CD4-positive, alpha-beta T cell treated with Interleukin-1 beta for 1 hour (primary cell): ENCODE measurements at regions not wholly inside any gene's neighbourhood (a gene's known extent, or its start where the extent isn't known, plus 50 kb on each side); places are given as distances from the start of the nearest gene placed in this dataset.

Experiments used
- DNase-seq, 2 donors: peaks; one replicate each; pipeline ENCODE4 v3.0.0-alpha.2; 2020 to 2022

GRCh38 chr9:115262477-115262876, 144.5 kb upstream of the TNC start:
- DNase-seq, result no peak

- DNase-seq, result no peak
These were observed 145.0 kb upstream of the TNC start for GRCh38 chr9:115262952-115263351.

- no peak for DNase-seq
These were observed 145.6 kb upstream of the TNC start for GRCh38 chr9:115263371-115264075.

GRCh38 chr9:115264313-115264712, 146.4 kb upstream of the TNC start:
- DNase-seq, result no peak

DNA sequence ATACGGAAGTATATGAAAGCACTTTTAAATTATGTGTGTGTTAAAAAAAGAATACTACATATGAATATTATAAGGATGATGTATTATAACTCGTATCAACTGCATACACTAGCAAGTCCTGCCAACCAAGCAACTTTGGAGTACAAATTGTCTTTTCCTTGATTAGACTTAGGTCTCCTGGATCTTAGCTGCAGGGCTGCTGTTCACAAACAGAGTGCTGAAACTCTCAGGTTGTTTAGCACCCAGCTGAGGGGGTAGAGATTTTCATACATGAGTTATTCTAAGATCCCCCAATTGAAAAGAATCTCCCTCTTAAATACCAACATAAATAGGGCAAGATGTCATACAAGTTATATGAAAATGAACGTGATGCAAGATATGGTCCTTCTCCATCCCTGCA, 149.8 kb upstream of the TNC start:
- DNase-seq, result no peak

GRCh38 chr9:115275753-115276152, 157.8 kb upstream of the TNC start:
- no peak for DNase-seq

DNA sequence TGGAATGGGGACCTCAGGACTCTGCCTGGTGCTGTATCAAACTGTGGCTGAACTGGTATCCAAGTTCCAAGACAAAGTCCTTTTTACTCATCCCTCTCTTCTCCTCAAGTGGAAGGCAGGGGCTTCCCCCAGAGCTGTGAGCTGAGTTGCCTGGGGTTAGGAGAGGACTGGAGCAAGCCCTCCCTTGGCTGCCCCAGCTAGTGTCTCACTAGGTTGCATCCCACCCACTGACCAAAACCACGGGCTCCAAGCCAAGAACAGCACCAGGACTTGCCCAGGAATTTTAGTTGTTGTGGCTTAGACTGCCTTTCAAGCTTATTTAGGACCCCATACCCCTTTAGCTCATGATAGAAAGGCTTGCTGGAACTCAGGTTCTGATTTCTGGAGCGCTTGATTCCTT, 158.7 kb upstream of the TNC start:
- DNase-seq, result no peak

DNA sequence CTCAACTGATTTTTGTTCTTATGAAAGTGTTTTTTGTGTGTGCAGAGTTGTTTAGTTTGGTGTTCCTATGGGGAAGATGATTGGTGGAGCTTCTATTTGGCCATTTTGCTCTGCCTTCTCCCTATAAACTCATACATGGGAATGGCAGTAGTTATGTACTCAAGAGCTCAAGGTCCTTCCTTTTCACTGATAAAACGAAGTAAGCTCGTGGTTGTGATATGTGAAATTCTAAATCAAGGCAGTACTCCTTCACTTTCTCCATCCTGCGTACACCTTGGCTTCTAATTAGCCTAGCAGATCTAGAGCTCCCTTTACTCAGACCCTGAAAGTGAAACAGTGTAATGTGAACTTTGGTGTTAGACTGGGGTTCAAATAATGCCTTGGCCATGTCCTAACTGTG, 159.3 kb upstream of the TNC start:
- no peak for DNase-seq

GRCh38 chr9:115278326-115279035, 160.5 kb upstream of the TNC start:
- no peak for DNase-seq

DNA sequence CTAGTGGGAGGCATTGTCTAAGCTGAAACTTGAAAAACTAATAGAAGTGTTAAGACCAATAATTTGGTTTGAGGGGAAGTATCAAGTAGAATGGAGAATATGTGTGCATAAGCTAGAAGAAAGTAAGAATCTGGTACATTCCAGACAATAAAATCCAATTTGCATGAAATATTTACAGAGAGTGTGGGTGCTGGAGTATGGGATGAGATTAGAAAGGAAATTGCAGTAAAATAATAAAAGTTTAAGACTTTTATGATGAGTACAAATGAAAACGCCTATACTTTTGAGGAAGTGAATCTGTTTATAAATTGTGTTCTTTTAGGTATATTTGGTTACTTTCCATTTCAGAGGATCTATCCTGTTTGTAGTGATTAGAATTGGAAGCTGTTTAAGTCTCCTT, 165.4 kb upstream of the TNC start:
- DNase-seq, result no peak

DNA sequence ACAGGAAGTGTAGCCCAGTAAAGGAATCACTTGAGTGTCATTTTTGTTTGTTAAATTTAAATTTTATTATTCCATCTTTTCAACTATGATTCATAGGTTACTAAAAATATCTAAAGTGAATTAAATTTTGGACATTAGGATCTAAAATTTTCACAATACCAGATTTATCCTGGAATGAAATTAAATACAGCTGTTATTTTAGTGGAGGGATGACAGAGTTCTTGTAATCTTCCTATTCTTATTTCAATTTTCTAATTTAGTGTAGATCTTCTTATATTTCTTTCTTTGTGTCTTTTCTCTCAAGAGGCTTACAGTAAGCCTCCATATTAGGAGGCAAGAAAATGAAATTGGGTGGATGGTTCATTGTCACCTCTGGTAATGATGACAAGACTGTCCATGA, 167.9 kb upstream of the TNC start:
- DNase-seq, result no peak

DNA sequence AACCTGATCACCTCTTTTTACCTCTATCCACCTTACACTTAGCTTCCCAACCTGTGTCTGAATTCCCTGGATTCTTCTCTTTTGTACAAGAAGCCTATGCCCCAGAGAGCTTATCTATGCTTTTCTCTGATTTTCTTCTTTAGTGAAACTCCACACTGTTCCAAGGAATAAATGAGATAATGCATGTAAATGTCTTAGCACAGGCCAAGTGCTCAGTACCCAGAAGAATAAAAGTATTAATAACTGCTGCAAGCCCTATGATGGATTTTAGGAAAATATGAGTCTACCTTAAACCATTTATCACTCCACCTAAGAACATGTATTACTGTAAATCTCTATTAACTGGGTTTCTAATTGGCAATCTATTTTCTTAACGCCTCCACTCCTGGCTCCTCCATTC, 168.5 kb upstream of the TNC start:
- DNase-seq, result no peak

DNA sequence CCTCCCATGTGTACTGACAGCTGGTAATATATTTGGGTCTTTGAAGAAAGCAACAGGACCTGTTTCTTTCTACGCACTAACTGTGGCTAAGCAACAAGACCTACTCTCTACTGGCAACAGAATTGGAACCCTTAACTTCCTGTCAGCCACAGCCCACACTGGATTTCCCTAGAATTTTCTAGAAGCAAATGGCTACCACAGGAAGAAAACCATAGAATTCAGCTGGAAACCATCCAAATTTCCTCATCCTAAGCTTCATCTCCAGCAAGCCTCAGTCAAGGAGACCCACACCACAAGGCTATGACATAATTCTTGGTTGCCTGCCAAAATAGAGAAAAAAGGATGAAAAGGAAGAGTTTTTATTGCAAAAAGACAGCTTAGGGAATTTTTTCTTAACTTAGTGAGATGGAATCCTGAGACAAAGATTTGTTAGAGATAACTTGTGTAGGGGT, 171.8 kb upstream of the TNC start:
- no peak for DNase-seq

DNA sequence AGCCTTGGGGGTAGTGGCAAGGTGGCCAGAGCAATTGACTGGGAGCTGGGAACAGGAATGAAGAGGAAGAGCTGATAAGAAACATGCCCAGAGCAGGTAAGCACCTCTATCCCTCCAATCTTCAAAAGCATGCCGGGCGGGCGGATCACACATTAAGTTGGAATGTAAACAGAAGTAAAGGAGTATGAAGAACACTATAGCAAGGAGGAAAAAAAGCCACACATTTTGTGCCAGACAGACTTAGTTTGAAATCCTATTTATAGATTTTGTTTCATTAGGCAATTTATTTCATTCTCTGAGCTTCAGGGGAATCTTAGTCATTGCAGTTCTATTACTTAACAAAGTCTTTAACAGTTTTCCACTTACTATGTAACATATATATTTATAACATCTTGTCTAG, 173.9 kb upstream of the TNC start:
- DNase-seq, result no peak

GRCh38 chr9:115292584-115293279, 174.8 kb upstream of the TNC start:
- DNase-seq, result no peak

DNA sequence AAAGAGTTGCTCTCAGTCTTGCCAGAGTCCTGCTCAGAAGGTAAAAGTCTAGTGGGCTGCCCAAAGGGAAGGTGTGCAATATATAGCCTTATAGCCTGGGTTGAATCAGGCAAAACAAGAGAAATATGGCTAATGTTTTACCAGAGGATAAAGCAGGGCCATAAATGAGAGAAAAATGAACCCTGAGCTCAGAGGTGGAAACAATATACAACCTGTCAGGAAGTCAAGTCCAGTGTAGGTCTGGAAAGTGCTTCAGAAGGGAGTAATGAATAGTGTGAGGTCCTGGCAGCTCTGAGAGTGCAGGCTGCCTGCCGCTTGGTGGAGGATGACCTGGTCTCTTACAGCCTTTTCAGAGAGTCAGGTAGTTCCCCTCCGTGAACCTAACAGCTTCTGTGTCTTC, 177.8 kb upstream of the TNC start:
- DNase-seq, result no peak

DNA sequence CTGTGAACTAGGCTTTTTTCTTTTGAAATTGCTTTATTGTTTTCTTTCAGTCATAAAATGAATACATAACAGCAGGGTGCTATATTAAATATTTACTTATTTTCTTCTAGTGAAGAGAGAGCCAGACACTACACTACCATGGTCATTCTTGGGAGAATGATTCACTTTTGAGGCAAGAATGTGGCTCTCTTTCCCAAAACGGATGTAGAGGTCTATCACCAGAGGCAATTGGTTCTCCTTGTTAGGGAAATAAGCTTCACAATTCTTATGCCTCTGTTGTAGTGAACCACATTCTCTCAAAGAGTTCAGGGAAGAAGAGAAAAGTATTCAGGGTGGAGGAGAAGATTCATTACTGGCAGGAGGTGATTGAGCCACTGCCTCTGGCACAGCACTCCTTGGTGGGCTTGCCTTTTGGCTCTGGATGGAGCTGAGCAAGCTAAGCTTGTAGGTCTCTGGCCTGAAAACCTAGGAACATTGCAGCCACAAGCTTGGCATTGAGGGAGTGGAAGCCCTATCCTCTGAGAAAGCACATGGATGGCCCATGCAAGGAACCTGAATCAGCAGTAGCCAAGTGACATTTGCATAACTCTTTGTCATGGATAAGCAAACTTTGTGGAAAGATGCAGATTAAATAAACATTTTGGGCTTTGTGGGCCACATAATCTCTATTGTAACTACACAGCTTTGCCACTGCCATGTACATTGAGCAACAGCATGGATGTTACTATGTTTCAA, 179.0 kb upstream of the TNC start:
- no peak for DNase-seq

DNA sequence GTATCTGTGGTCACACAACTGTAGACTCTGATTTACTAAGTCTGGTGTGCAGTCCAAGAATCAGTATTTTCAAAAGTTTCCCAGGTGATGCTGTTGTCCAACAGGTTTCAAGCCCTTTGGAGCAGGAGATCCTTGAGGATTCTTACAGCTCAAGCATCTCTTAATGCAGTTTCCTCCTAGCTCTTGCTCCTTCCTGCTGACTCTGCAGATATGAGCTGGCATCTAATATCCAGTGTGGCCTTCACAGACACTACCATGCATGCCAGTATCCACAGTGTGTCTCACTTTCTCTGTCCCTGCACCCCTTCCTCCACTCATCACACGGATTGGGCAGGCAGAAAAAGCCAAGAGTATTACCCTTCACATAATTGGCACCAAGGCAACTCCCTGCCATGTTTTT, 182.2 kb upstream of the TNC start:
- DNase-seq, result no peak

DNA sequence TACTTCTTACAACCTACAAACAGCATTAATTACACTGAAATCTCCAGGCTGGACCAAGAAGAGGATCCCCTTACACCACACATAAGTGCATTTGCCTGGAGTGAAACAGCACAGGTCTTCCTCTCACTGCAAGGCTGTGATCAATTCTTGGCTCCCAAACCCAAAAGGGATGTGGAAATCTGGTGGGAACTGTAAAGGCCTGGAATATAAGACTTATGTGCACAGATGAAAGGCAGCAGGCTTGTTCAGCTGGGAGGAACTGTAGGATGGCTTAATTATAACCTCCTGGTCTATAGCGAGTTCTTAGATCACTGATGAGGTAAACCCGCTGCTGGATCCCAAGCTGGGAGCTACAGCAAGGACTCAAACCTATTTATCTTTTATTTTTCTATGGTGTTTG, 182.9 kb upstream of the TNC start:
- no peak for DNase-seq

DNA sequence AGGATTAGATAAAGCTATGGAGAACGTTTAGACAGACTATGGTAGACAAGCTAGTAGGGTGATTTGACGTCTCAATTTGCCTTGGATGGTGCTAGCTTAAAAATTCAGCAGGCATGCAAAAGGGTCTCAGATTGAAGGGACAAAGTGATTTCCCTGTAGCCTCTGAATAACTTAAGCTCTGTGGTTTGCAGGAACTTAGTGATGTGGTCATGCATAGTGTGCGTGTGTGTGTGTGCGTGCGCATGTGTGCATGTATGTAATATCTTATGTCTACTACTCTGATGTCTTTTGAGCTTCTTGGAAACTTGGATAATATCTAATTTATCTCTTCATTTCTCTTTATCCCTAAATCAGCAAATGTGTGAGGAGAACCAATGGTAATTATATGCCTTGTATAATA, 183.6 kb upstream of the TNC start:
- no peak for DNase-seq

DNA sequence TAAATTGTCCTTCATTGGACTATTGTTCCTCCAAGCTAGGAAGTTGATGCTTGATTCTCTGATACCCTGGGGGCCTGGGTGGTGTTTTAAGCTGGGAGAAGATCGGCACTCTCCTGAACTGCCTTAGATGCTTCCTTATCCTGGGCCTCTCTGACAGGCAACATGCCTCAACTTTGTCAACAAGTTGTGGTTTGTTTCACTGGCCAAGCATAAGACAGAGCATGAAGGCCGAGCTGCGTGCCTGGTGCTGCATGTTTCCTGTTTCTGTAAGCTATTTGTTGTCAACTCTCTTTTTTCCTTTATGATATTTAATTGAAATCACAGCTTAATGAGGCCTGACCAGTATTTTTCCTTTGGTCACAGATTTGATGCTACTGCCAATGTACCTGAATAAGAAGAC, 187.6 kb upstream of the TNC start:
- no peak for DNase-seq

DNA sequence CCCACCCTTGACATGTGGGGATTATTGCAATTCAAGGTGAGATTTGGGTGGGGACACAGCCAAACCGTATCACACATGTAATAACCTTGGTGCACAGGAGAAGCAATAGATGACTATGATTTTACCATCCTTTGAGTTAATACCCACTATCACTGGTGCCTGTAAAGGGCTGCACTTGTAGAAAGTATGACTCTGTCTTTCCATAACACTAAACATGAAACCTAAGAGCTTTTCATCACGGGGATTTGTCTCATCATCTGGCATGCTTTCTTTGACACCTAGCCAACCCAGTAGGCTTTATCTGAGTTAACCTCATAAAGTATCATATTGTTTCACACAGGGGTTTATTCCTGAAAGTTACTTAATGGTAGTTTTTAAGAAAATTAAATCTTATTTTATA, 188.9 kb upstream of the TNC start:
- no peak for DNase-seq

- no peak for DNase-seq
These were observed 195.6 kb upstream of the TNC start for GRCh38 chr9:115313545-115313944.

DNA sequence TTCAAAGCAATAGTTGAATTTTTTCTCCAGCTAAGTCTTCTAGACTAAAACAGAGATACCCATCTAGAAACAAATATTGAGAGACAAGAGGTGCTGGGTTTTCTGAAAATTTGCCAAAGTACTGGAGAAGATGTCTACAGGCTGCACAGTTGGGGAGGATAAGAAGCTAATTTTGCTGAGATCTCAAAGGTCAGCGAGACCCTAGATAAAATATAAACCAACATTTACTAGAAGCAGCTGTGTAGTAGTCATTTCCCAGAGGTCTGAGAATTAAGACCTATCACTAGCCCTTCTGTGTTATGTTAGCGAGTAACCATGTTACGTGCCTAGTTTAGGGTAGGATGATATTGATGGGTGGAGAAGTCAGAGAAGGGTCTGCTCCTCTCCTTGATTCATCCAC, 208.5 kb upstream of the TNC start:
- DNase-seq, result no peak
